Gastroesophageal sphincter (tissue), 4 donors: ENCODE measurements at regions not wholly inside any gene's neighbourhood (a gene's known extent, or its start where the extent isn't known, plus 50 kb on each side); places are given as distances from the start of the nearest gene placed in this dataset.

ENCODE experiments used
- ATAC-seq: fragments of 150-250 bp; one replicate; pipeline ENCODE4 v1.9.1; 2016; ENCODE audit warnings: mild to moderate bottlenecking, moderate library complexity
- H3K27ac ChIP-seq, 4 donors: fragments of 200-600 bp; sonication (generic) in 3 of 4; 1 replicate in 3 of 4; 2 replicates in 1 of 4; pipeline ENCODE4 v1.5.1; 2016 to 2019
- H3K27me3 ChIP-seq: fragments of 200-600 bp; sonication (generic); one replicate; pipeline ENCODE4 v1.5.1; 2019
- H3K36me3 ChIP-seq, 2 donors: fragments of 200-600 bp; sonication (generic); one replicate each; pipeline ENCODE4 v1.5.1; 2019; ENCODE audit warnings: control low read depth in 1 of 2
- H3K4me1 ChIP-seq, 3 donors: fragments of 200-600 bp; sonication (generic); 1 replicate in 2 of 3; 2 replicates in 1 of 3; pipeline ENCODE4 v1.5.1; 2016 to 2019; ENCODE audit warnings: control low read depth in 2 of 3
- H3K4me3 ChIP-seq, 2 donors: fragments of 200-600 bp; sonication (generic); one replicate each; pipeline ENCODE4 v1.5.1; 2019; ENCODE audit warnings: mild to moderate bottlenecking in 1 of 2, moderate library complexity in 1 of 2
- H3K9me3 ChIP-seq, 3 donors: fragments of 200-600 bp; sonication (generic); one replicate each; pipeline ENCODE4 v1.5.1; 2017 to 2019; ENCODE audit warnings: control low read depth in 2 of 3
- EP300 ChIP-seq: sonication (generic); formaldehyde crosslinking; IDR thresholded peaks from one replicate; pipeline ENCODE4 v1.6.1; 2017; ENCODE audit warnings: antibody characterized with exemption, mild to moderate bottlenecking
- POLR2A ChIP-seq, 2 donors: fragments of 450-650 bp; IDR thresholded peaks; one replicate each; pipeline ENCODE4 v1.6.1; 2017; ENCODE audit warnings: antibody characterized with exemption in 2 of 2, mild to moderate bottlenecking in 2 of 2, moderate library complexity in 1 of 2
- POLR2AphosphoS5 ChIP-seq: sonication (generic); formaldehyde crosslinking; IDR thresholded peaks from one replicate; pipeline ENCODE4 v1.6.1; 2017; ENCODE audit warnings: antibody characterized with exemption
- WGBS, 2 donors: methylation state at CpG; one replicate each; pipeline ENCODE4 v1.1.5; 2018; ENCODE audit warnings: low coverage in 1 of 2; 5-methylcytosine and 5-hydroxymethylcytosine counted together
- TF ChIP-seq, protein P1 (sequence below), 4 experiments: fragments of 200-600 bp in 2 of 4; fragments of 450-650 bp in 2 of 4; sonication (generic) in 1 of 4; IDR thresholded peaks; one replicate each; pipeline ENCODE4 v1.5.1; 2017 to 2019; ENCODE audit warnings: antibody characterized with exemption in 4 of 4, mild to moderate bottlenecking in 2 of 4, moderate library complexity in 2 of 4

- no peaks in the 10 kb centered on the region for H3K36me3 ChIP-seq
- H3K27ac ChIP-seq = peak overlapping the region in 1 of 4 donors; percentile 6
- WGBS, 2 donors = 19 to 28% methylated on average over 2 of the region's 2 CpGs
- H3K27me3 ChIP-seq = no peaks in the 10 kb centered on the region
- no peaks in the 10 kb centered on the region for H3K4me1 ChIP-seq
- ATAC-seq = peak; percentile 70
- H3K9me3 ChIP-seq = no peaks in the 10 kb centered on the region
- no peak overlapping the region for H3K4me3 ChIP-seq
- no peak for TF ChIP-seq POLR2A (IDR thresholded peaks at IDR 0.05)
- TF ChIP-seq EP300 = no peak
- TF ChIP-seq, protein P1, sequence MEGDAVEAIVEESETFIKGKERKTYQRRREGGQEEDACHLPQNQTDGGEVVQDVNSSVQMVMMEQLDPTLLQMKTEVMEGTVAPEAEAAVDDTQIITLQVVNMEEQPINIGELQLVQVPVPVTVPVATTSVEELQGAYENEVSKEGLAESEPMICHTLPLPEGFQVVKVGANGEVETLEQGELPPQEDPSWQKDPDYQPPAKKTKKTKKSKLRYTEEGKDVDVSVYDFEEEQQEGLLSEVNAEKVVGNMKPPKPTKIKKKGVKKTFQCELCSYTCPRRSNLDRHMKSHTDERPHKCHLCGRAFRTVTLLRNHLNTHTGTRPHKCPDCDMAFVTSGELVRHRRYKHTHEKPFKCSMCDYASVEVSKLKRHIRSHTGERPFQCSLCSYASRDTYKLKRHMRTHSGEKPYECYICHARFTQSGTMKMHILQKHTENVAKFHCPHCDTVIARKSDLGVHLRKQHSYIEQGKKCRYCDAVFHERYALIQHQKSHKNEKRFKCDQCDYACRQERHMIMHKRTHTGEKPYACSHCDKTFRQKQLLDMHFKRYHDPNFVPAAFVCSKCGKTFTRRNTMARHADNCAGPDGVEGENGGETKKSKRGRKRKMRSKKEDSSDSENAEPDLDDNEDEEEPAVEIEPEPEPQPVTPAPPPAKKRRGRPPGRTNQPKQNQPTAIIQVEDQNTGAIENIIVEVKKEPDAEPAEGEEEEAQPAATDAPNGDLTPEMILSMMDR (IDR thresholded peaks at IDR 0.05) = no peak
- no peak for TF ChIP-seq POLR2AphosphoS5
These were observed 1354.1 kb upstream of the EPHA6 start for GRCh38 chr3:95460274-95460673.

GRCh38 chr3:95462161-95462560 is 1352.2 kb upstream of the EPHA6 start:
- Histone ChIP-seq H3K27me3 (no peaks in the 10 kb centered on the region), H3K36me3 (no peaks in the 10 kb centered on the region), H3K4me1 (no peaks in the 10 kb centered on the region), H3K27ac (no peak overlapping the region), H3K4me3 (no peak overlapping the region), H3K9me3 (no peaks in the 10 kb centered on the region)
- TF ChIP-seq POLR2A (IDR thresholded peaks at IDR 0.05) = no peak
- TF ChIP-seq EP300 = no peak
- ATAC-seq = no peak
- WGBS, 2 donors = 81 to 93% methylated on average over 5 of the region's 5 CpGs

GRCh38 chr3:95464346-95464745 is 1350.0 kb upstream of the EPHA6 start:
- H3K9me3 ChIP-seq = no peaks in the 10 kb centered on the region
- 0 to 20% methylated on average over 1 of the region's 1 CpG for WGBS, 2 donors
- H3K4me3 ChIP-seq = no peak overlapping the region
- no peak for ATAC-seq
- no peaks in the 10 kb centered on the region for H3K36me3 ChIP-seq
- no peak overlapping the region for H3K27ac ChIP-seq
- TF ChIP-seq, protein P1 (IDR thresholded peaks at IDR 0.05) = no peak
- TF ChIP-seq POLR2AphosphoS5 = no peak
- no peak for TF ChIP-seq POLR2A (IDR thresholded peaks at IDR 0.05)
- no peak for TF ChIP-seq EP300
- H3K27me3 ChIP-seq = no peaks in the 10 kb centered on the region
- no peaks in the 10 kb centered on the region for H3K4me1 ChIP-seq

DNA sequence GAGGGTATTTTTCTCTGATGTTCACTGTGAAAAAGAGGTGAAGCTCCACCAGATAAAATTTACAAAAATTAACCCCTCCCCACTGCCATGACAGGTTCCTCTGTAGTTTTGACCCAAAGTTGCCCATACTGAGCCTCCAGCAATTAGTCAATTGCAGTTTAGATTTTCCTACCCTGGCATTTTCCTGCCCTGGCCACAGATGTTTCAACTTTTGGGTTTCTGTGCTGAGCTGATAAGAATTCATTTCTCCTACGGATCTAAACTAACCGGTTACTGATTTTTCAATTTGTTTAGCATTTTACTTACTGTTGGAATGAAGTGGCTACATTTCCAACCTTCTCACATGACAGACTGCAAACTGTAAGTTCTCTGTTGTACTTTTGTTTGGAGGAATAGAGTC is 1346.1 kb upstream of the EPHA6 start:
- H3K4me3 ChIP-seq = no peak overlapping the region
- H3K36me3 ChIP-seq = no peaks in the 10 kb centered on the region
- H3K27ac ChIP-seq = no peak overlapping the region
- H3K9me3 ChIP-seq = no peaks in the 10 kb centered on the region
- no peaks in the 10 kb centered on the region for H3K27me3 ChIP-seq
- 58 to 100% methylated on average over 1 to 2 of the region's 2 CpGs for WGBS, 2 donors
- TF ChIP-seq, protein P1 (IDR thresholded peaks at IDR 0.05) = no peak
- TF ChIP-seq POLR2AphosphoS5 = no peak
- no peak for TF ChIP-seq POLR2A (IDR thresholded peaks at IDR 0.05)
- no peak for TF ChIP-seq EP300
- H3K4me1 ChIP-seq = no peaks in the 10 kb centered on the region
- no peak for ATAC-seq

- WGBS, 2 donors = 67 to 83% methylated on average over 1 of the region's 1 CpG
- ATAC-seq = no peak
- Histone ChIP-seq H3K27me3 (no peaks in the 10 kb centered on the region), H3K27ac (no peak overlapping the region), H3K9me3 (no peaks in the 10 kb centered on the region), H3K4me3 (no peak overlapping the region), H3K36me3 (no peaks in the 10 kb centered on the region), H3K4me1 (no peaks in the 10 kb centered on the region)
- no peak for TF ChIP-seq POLR2AphosphoS5
These were observed 1340.1 kb upstream of the EPHA6 start for GRCh38 chr3:95474338-95474737.

DNA sequence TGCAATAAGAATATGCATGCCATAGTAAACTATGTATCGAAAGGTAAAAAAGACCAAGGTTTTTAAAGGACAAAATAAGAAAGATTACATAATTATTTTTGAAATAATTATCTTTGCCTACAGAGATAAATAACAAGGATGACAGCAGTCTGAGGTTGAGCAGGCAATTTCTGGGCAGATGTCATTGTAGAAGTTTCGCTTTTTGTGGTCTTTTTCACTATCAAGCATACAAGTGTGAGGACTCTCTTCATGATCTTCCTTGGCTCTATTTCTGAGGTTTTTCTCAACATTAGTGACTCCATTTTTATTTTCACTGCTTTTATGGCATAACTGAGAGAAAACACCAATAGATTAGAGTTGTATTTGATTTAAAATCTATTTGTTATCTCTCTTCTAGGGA is 1337.9 kb upstream of the EPHA6 start:
- H3K27me3 ChIP-seq = no peaks in the 10 kb centered on the region
- no peak for ATAC-seq
- no peaks in the 10 kb centered on the region for H3K9me3 ChIP-seq
- TF ChIP-seq POLR2AphosphoS5 = no peak
- TF ChIP-seq EP300 = no peak
- TF ChIP-seq POLR2A (IDR thresholded peaks at IDR 0.05) = no peak
- TF ChIP-seq, protein P1 (IDR thresholded peaks at IDR 0.05) = no peak
- no peaks in the 10 kb centered on the region for H3K4me1 ChIP-seq
- H3K4me3 ChIP-seq = no peak overlapping the region
- no peaks in the 10 kb centered on the region for H3K36me3 ChIP-seq
- no peak overlapping the region for H3K27ac ChIP-seq
- WGBS, 2 donors = 55 to 100% methylated on average over 1 to 2 of the region's 2 CpGs
